Ureter (tissue), 1 donor: ENCODE measurements at regions not wholly inside any gene's neighbourhood (a gene's known extent, or its start where the extent isn't known, plus 50 kb on each side); places are given as distances from the start of the nearest gene placed in this dataset.

ENCODE experiments used
- DNase-seq: peaks from one replicate; pipeline ENCODE4 v3.0.0-alpha.2; 2020; ENCODE audit warnings: low spot score
- donor health status: DM: yes; HTN: yes; CAD: no.

GRCh38 chr10:108690530-108690929 lies 1232.8 kb downstream of the XPNPEP1 start:
- DNase-seq = no peak

DNA sequence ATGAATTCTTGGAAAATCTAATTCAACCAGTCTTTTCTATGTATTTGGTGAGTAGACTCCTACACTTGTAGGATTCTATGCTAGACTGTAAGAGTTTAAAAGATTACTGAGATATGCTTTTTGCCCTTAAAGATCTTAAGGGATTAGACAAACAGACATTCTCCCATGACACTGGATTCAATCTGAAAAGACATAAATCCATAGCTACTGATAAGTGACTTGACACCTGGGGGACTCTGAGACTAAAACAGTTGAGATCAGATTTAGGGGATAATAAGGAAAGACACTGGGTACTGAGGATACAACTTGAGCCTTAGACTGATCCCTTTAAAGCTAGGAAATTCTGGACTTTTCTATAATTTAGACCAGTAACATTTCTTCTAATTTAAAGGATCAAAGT lies 1233.4 kb downstream of the XPNPEP1 start:
- no peak for DNase-seq

GRCh38 chr10:108688314-108688713 lies 1235.0 kb downstream of the XPNPEP1 start:
- no peak for DNase-seq

DNA sequence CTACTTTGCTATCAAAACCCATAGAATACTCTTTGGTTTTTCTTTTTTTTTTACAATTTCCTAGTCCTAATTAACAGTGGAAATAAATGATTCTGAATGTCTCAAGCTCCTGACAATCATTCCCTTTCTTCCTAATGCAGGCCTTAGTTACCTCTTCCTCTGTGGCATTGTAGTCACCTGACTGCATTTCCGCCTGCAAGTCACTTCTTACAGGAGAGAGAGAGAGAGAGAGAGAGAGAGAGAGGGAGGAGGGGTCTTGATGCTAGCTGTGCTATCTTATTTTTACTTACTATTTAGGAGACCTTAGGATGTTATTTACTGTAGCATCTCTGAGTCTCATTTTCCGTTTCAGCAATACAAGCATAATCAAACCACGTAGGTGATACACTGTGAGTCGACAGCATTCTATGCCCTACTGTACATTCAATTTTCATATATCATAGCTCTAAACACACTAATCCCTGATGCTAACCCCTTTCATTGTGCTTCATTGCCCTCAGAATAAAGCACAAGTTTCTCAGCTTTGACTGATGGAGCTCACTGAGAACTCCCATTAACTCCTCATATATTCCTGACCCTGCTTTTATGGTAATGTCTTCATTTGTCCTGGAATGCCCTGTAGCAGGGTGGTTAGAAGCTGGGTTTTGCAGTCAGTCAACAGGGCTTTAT lies 1237.3 kb downstream of the XPNPEP1 start:
- DNase-seq = no peak

DNA sequence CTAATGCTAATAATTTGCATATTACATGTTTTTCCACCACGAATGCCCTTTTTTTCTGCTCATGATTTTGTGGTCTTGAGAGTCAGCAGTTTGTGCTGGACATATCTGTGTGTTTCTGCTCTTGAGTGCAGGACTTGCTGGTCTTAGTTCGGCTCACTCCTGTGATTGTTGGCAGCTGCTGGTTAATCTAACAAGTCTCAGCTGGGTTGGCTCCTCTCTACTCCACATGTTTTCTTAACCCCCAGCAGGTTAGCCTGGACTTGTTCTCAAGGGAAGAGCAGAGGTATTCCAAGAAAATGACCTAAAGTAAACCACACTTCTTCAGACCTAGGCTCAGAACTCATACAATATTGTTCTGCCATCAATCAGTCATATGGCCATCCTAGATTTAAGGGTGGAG lies 1238.9 kb downstream of the XPNPEP1 start:
- no peak for DNase-seq

GRCh38 chr10:108673741-108674140 lies 1249.6 kb downstream of the XPNPEP1 start:
- DNase-seq = no peak

- no peak for DNase-seq
Observed at GRCh38 chr10:108663587-108663986, 1259.7 kb downstream of the XPNPEP1 start.

- no peak for DNase-seq
Observed at GRCh38 chr10:108662975-108663374, 1260.3 kb downstream of the XPNPEP1 start.

DNA sequence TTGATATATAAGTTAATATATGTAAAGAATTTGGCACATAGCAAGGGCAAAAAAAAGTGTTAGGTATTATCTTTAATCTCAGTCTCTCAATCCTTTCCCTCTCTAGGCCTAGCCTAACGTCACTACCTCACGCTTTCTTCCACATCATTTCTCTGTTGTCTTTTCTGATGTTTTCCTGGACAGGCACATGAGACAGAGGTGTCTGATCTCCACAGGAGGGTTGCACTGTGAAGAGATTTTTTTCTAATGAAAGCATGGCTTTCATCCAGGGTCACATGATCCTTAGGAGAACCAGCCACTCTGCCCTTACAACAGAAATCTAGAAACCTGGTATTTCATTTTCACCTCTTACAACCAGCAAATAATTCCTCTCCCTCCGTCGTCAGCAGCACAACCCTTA lies 1268.3 kb downstream of the XPNPEP1 start:
- DNase-seq = no peak

GRCh38 chr10:108653531-108653930 lies 1269.8 kb downstream of the XPNPEP1 start:
- no peak for DNase-seq

GRCh38 chr10:108639010-108639409 lies 1284.3 kb downstream of the XPNPEP1 start:
- no peak for DNase-seq

- DNase-seq = no peak
Observed at GRCh38 chr10:108638225-108638624, 1285.1 kb downstream of the XPNPEP1 start.

DNA sequence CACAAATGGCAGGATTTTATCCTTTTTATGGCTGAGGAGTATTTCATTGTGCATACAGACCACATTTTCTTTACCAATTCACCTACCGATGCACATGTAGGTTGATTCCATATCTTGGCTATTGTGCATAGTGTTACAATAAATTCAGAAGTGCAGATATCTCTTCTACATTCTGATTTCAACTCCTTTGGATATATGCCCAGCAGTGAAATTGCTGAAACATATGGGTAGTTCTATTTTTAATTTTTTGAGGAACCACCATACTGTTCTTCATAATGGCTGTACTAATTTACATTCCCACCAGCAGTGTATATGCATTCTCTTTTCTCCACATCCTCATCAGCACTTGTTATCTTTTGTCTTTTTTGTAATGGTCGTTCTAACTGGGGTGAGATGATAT lies 1290.3 kb downstream of the XPNPEP1 start:
- no peak for DNase-seq

DNA sequence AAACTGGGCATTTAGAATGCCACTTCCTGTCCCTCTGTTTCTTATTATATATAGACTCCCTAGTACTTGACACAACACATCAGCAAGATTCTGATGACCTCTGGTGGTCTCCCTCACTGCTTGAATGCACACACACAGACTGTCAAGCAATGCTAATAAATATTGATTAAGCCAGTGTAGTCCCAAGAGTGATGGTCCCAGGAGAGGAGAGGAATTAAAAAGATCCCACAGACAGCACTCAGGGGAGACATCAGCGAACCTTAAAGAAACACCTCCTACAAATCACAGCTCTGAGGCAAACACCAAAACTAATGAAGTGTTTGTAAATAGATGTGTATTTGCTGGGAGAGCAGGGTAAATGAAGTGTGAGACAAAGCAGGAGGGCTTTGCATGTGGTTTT lies 1291.2 kb downstream of the XPNPEP1 start:
- no peak for DNase-seq

- DNase-seq = no peak
Observed at GRCh38 chr10:108631332-108631731, 1292.0 kb downstream of the XPNPEP1 start.

DNA sequence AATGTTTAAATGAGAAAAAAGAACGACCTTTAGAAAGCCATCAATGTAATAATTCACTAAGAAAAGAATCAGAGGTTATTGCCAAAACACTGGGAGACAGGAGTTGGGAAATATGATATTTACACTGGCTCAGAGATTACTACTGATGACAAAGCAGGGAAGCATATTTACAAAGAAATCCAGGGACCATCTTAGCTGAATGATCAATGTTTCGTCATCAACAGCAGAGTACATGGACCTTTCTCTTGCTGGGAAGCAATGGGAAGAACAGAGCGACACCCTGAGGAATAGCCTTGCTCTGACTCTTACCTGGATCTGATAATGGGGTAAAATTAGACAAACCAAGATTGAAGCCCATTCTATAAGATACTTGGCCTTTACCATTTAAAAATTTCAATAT lies 1293.5 kb downstream of the XPNPEP1 start:
- no peak for DNase-seq

- DNase-seq = no peak
Observed at GRCh38 chr10:108624052-108624451, 1299.3 kb downstream of the XPNPEP1 start.

DNA sequence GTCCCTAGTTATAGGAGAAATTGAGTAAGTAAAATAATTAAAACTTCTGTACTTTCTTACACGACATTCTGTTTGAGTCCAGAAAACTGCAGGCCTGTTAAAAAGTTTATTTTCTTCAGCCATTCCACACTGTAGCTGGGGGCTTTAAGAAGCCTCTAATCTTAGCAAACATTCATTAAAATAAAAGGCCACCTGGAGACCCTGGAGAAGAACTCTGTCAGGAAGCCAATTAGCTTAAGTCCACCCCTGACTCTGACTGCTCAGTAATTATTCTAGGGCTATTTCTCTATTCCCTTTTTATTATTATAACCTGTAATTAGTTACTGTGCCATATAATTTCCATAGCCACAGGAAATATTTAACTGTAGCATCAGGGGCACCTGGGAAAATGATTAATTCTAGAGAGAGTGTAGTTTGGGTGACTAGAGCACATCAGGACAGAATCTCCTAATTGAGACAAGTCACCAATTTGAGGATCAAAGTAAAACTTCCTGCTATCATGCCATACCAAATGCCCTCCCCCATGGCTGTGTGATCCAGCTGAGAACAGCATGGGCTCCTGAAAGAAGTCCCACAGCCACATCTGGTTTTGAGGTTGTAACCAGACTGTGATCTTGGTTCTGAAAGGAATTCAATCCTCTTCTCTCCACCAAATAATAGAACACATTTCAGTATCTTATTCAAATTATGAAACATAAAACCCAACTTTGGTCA lies 1302.3 kb downstream of the XPNPEP1 start:
- DNase-seq = no peak

DNA sequence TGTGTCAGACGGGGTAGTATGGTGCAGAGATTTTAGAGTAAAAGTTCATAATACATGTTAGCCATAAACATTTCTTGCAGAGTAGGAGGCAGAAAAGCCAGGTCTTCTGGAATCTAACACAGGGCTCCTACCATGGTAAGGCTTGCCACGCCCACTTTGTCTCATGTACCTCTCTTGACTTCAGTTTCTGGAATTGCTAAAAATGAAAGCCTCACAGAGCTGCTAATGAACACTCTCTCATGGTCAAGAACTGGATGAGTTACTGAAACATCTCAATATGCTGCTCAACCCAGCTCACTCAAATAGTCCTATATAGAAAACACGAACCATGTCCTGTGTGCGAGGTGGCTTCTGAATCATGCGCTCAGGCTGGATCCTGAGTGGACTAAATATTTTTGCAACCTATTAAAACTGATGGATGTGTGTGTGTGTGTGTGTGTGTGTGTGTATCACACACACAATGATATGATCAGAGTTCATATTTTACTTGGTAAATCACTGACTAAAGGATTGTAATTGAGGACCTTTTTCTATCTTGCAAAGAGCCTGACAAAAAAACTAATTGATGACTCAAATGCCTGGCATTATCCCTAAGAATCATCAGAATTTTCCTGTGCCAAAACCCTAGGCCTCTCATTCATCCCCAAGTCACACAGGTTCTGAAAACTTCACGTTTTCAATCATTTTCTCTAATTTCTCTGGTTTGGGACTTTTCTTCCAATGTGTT lies 1306.6 kb downstream of the XPNPEP1 start:
- no peak for DNase-seq

GRCh38 chr10:108615576-108616320 lies 1307.6 kb downstream of the XPNPEP1 start:
- DNase-seq = no peak

DNA sequence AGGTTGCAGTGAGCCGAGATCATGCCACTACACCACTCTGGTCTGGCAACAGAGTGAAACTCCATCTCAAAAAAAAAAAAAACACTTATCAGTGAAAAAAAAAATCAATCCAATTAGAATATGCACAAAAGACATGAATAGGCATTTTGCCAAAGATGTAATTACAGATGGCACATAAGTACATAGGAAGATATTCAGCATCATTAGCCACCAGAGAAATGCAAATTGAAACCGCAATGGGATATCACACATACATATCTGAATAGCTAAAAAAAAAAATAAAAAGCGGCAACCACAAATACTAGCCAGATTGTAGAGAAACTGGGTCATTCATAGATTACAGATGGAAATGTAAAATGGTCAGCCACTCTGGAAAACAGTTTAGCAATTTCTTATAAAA lies 1310.8 kb downstream of the XPNPEP1 start:
- DNase-seq = no peak

DNA sequence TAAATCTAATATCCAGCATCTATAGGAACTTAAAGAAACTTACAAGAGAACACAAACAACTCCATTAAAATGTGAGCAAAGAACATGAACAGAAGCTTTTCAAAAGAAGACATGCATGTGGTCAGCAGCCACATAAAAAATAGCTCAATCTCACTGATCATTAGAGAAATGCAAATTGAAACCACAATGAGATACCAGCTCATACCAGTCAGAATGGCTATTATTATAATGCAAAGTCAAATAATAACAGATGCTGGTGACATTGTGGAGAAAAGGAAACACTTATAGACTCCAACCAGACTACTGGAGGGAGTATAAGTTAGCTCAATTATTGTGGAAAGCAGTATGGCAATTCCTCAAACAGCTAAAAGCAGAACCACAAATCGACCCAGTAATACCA lies 1314.5 kb downstream of the XPNPEP1 start:
- DNase-seq = no peak
